D721Med (cell line): ENCODE measurements at regions not wholly inside any gene's neighbourhood (a gene's known extent, or its start where the extent isn't known, plus 50 kb on each side); places are given as distances from the start of the nearest gene placed in this dataset.

Experiments
- DNase-seq: peaks from one replicate; pipeline ENCODE4 v3.0.0; 2011; ENCODE audit warnings: low spot score; ENCODE audit not compliant: insufficient read length
- FAIRE-seq: peaks from 2 replicates; lab custom pipeline; 2011; peaks lifted over from hg19 to GRCh38; lab: Jason Lieb, UNC
- TF ChIP-seq, protein P1 (sequence below): IDR thresholded peaks from 2 replicates; pipeline ENCODE4 v1.5.1; 2012; ENCODE audit warnings: mild to moderate bottlenecking, control low read depth; ENCODE audit not compliant: insufficient read depth; ENCODE audit errors: missing control alignments

DNA sequence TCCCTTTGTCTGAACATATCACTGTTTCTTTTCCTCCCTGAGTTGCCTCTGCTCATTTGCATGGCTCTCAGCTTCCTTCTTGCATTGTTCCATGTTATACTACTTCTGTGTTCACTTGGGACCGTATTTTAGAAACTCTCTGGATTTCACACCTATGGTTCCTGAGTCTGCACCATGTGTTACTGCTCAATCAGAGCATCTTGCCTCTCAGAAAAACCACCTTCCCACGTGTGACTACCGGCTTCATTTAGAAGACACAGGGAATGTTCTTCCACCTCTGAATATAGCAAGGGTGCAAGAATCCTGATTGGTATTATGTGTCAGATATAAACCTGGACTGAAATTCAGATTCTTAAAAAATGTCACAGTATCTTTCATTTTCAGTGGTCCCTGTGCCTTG, 731.2 kb downstream of the TDRD15 start:
- DNase-seq (no peak), FAIRE-seq (no peak)
- TF ChIP-seq, protein P1, sequence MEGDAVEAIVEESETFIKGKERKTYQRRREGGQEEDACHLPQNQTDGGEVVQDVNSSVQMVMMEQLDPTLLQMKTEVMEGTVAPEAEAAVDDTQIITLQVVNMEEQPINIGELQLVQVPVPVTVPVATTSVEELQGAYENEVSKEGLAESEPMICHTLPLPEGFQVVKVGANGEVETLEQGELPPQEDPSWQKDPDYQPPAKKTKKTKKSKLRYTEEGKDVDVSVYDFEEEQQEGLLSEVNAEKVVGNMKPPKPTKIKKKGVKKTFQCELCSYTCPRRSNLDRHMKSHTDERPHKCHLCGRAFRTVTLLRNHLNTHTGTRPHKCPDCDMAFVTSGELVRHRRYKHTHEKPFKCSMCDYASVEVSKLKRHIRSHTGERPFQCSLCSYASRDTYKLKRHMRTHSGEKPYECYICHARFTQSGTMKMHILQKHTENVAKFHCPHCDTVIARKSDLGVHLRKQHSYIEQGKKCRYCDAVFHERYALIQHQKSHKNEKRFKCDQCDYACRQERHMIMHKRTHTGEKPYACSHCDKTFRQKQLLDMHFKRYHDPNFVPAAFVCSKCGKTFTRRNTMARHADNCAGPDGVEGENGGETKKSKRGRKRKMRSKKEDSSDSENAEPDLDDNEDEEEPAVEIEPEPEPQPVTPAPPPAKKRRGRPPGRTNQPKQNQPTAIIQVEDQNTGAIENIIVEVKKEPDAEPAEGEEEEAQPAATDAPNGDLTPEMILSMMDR, result no peak

DNA sequence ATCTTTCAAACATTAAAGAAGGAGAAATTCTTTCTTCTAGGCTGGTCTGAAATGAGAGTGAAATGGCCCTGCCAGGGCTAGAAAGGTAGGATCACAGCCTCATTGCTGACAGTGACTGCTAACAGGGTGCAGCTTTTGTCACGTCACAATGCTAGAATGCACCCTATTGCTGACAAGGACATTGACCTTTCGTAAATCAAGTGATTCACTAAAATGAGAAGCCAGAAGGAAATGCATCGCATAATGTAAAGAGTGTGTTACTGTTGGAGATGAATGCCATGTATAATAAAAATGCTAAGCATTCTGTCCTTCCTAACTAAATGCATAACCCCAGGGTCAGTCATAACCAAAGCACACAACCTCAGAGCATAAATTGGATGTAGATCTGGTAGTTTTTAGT, 732.9 kb downstream of the TDRD15 start:
- FAIRE-seq, result no peak
- TF ChIP-seq, protein P1, result no peak
- no peak for DNase-seq

DNA sequence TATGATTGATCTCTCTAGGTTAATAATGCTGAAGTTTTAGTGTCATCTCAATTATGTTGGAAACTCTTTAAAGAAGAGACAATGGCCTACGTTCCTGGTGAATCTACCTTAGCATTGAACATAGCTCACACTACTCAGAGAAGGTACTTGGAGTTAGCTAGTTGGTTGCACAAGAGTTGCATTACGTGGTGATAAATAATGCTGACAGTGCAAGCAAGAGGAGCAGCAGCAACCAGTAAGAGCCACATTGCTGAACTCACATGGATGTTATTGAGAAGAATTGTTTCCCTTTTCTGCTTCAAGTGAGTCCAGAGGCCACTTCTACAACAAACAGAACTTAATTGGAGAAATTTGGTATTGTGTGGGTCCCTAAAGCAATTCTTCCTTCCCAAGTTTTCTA, 737.1 kb downstream of the TDRD15 start:
- DNase-seq, result no peak
- no peak for FAIRE-seq
- TF ChIP-seq, protein P1, result no peak

DNA sequence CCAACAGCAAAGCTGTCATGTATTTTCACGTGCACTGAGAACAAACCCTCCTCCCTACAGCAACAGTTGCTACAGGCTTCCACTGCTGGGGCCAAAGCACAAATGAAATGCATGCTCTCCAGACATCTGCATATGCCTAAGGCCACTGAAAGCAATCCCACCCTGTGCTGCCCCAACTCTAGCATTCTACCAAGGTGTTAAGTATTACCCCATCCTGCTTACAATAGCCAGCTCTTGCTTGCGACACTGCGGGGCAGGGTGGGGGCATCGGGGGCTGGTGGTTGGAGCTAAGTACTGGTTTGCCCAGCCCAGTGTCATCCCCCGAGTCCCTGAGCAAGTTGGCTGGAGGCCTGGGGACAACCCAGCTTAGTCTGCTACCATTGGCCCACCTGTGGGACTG, 742.5 kb downstream of the TDRD15 start:
- no peak for DNase-seq
- TF ChIP-seq, protein P1, result no peak
- FAIRE-seq, result no peak

DNA sequence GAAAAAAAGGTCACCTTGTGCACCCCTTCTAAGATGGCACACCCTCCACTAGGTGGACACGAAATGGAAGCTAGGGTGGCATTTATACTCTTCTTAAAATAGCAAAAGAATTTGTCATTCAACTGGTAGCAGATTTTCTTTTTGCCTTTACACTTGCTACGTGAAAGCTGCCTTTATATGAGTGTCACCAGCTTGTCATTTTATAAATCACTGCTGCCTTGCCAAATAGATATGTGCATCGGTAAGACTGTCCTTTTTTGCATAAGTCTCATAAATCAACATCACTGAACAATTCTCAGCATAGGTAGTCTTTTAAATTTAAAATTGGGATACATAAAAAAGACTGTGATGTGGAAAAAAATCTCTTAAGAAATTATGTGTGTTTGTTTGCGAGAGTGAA, 764.1 kb downstream of the TDRD15 start:
- TF ChIP-seq, protein P1, result no peak
- FAIRE-seq (no peak), DNase-seq (no peak)

DNA sequence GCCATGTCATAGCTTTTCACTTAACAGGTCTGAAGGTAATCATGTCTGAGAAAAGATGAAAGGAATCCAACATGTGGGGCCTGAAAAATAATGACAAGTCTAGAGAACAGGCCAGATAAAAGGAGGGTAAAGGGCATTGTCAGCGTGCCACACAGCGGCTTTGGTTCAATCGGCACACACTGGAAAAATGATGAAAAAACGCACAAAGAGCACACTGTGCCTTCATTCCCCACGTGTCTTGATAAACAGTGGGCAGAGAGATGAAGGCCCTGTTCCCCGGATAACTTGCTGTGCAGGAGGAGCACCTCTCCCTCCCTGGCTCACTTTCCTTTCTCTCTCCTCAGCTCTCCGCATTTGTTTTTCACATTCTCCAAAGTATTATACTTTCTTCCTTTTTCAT, 766.3 kb downstream of the TDRD15 start:
- FAIRE-seq (no peak), DNase-seq (no peak)
- TF ChIP-seq, protein P1, result no peak

DNA sequence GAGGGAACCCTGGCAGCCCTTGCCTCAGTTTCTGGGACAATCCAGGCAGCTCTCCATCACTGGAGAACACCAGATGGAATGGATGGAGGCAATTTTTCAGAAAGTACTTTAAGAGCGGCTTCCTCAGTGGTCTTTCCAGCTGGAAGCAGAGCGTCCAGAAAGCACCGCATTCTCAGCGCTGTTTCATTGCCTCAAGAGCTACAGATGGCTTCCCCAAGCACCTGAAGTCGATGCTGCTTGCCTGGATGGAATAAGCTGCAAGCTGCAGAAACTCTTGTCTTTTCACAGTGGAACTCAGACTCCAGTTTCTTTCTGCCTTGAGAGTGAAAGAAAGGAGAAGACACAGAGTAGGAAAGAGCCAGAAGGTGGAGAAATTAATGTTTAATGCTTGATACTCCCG, 766.9 kb downstream of the TDRD15 start:
- FAIRE-seq, result no peak
- TF ChIP-seq, protein P1, result no peak
- DNase-seq, result no peak
